Stimulated activated CD4-positive, alpha-beta T cell treated with anti-CD3 and anti-CD28 coated beads, Interleukin-2, amount 100 ng/mL, for 48 hours (primary cell): ENCODE measurements at regions not wholly inside any gene's neighbourhood (a gene's known extent, or its start where the extent isn't known, plus 50 kb on each side); places are given as distances from the start of the nearest gene placed in this dataset.
"Not testable (repeated sequence)": the region's sequence is repeated elsewhere in the genome, so short reads cannot be mapped to it uniquely, and the experiment has no call there.

Experiments used
- DNase-seq, 2 donors: peaks; one replicate each; pipeline ENCODE4 v3.0.0-alpha.2; 2020

GRCh38 chr5:32842813-32843530 is 131.9 kb downstream of the NPR3 start:
- no peak for DNase-seq

GRCh38 chr5:32843531-32843895 is 132.4 kb downstream of the NPR3 start:
- DNase-seq: no peak

DNA sequence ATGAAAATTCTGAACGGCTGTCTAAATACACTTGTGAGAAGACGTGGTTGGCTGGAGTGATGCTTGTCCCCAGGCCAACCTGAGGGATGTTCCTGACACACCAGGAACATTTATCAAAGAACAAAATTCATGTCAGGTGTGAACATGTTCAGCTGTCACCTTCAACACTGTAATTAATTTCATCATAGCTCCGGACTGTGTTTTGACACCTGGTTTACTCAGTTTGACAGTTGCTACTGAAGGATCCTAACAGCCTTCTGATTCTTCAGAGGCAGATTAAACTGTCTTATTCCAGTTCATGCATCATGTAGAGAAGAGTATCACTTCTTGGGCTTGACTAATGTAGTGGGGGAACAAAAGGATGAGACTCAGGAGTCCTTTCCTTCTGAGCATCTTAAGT is 134.1 kb downstream of the NPR3 start:
- no peak for DNase-seq

DNA sequence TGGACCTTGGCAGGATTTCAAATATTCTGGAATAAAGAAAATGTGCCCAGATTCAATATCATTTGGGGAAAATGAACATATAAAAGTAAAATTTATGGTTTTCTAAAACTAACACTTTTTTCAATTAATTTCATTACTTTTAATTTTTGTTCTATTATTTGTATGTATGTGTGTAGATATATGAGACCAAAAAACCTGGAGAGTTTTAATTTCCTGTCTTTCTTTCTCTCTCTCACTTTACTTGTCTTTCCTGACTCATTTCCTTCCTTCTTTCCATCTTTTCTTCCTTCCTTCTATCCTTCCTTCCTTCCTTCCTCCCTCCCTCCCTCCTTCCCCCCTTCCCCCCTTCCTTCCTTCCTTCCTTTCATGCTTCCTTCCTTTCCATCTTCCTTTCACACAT is 137.0 kb downstream of the NPR3 start:
- no peak for DNase-seq

DNA sequence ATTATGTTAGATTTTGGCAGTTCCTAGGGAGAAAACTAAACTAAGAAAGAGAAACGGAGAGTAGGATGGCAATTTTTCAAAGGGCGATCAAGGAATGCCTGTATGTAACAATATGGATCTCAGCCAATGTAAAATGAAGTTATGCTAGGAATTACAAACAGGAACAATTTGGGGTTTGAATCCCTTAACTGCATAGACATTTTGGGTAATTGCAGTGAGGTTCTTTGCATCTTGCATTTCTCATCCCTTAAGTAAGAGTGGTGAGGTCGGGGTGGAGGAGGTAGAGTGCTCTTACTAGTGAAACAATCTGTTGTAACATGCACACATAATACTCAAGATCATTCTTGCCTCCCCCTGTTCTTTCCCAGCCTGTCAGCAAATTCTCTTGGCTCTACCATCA is 137.6 kb downstream of the NPR3 start:
- no peak for DNase-seq

DNA sequence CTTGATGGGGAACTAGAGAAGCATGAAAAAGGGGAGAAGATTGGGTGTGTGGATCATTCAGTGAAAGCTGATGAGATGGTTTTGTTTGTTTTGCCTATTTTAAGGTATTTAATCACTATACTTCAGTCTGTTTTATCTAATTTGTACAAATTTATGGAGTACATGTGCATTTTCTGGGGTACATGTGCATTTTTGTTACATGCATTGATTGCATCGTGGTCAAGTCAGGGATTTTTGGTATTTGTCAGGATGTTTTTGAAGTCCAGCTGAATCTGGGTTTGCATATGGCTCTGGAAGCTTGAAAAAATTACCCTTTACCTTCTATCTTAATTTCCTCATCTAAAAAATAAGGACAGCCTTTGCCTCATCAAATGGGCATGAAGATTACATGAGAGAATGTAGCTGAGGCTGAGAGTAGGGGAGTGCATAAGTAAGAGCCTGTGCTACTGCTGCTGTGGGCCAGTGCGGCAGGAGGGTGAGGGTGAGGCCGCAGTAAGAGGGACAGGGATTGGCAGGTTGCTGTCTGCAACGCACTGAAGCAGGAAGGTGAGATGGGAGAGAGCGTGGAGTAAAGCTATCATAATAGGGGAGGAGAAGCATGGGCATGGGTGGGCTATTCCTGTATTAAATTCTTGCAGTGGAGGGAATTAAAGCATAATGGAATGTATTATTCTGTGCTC is 139.8 kb downstream of the NPR3 start:
- no peak for DNase-seq

DNA sequence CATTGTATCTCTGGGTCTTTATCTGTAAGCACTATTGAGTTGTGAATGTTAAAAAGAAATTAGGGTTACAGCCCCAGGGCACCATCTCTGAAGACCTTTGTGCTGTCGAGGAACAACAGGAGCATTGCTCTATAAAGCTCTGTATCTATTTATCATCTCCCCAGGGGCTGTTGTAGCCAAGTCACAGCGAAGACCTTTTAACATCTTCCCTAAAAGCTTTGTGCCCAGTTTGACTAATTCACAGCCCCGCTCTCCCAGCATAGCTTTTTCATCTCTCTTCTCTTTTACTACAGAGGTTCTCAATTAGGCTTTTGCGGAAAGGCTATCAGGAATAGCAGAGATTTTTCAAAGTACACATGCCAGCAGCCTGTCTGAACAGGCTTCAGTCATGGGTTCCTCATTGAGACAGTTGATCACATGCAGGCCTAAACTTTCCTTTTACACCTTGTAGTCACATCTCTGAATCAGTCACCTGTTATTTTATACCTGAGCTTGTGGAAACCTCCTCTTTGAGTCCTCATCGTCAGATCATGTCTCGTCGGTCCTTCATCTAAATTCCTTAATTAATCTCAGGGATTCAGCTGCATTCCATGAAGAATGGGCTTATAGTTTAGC is 140.5 kb downstream of the NPR3 start:
- no peak for DNase-seq

DNA sequence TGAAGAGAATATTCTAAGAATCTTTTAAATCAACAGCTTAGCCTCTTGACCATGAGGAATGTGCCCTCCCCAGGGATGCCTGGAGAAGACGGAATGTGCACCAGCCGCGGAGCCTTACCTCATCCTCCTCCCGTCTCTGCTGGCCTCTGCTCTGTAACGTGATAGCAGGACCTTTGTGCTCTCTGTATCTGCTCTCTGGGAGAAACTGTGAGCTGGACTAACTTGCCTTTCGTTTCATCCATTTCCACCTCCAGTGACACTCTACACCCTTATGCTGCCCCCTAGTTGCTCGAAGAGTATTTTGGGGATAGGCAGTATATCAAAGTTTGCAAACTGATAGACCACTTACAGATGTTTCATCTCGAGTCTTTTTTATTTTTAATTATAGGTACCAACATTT is 141.4 kb downstream of the NPR3 start:
- no peak for DNase-seq

GRCh38 chr5:32852976-32853375 is 141.9 kb downstream of the NPR3 start:
- no peak for DNase-seq

- DNase-seq: no peak
These were observed 143.4 kb downstream of the NPR3 start for GRCh38 chr5:32854473-32854872.

DNA sequence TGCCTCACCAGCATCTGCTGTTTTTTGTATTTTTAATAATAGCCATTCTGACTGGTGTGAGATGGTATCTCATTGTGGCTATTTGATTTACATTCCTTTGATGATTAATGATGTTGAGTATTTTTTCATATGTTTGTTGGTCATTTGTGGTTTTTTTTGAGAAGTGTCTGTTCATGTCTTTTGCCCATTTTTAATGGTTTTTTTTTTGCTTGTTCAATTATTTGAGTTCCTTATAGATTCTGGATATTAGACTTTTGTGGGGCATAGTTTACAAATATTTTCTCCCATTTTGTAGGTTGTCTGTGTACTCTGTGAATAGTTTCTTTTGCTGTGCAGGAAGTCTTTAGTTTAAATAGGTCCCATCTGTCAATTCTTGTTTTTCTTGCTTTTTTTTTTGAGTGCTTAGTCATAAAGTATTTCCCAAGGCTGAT is 148.1 kb downstream of the NPR3 start:
- no peak for DNase-seq

DNA sequence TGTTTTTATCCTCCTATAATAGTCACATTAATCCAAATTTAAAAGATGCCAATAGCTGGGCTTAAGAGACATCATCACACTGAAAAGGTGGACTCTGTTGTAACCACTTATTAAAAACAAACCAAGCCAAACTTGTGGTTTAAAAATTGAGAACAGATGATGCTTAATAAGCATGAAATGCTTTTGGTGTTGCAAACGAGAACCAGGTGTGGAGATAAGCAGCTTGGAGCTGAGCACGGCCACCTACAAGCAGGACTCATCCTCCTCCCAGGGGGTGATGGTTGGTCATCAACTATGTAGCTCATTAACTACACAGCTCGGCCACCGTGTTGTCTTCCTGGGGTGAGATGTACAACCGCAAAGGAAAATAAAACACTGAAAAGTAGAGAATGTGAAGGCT is 154.4 kb downstream of the NPR3 start:
- no peak for DNase-seq

GRCh38 chr5:32866138-32866537 is 155.0 kb downstream of the NPR3 start:
- no peak for DNase-seq

- no peak for DNase-seq
These were observed 158.1 kb downstream of the NPR3 start for GRCh38 chr5:32869216-32869615.

DNA sequence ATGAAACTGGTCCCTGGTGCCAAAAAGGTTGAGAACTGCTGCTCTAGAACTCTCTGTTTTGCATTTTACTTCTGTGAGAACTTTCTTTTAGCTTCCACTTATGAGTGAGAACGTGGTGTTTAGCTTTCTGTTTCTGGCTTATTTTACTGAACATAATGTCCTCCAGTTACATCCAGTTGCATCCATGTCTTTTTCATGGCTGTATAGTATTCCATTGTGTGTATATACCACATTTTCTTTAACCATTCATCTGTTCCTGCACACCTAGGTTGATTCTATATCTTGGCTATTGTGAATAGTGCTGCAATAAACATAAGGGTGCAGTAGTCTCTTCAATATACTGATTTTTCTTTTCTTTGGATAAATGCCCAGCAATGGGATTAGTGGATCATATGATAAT is 165.7 kb downstream of the NPR3 start:
- no peak for DNase-seq

GRCh38 chr5:32879364-32879763 is 168.2 kb downstream of the NPR3 start:
- not testable (repeated sequence) for DNase-seq

DNA sequence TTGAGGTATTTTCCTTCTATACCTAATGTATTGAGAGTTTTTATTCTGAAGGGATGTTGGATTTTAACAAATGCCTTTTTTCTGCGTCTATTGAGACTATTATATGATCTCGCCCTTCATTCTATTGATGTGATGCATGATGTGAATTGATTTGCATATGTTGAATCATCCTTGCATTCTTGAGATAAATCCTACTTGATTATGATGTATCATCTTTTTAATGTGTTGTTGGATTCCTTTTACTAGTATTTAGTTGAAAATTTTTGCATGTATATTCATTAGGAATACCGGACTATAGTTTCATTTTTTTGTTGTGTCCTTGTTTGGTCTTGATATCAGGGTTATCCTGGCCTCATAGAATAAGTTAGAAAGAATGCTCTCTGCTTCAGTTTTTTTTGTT is 169.7 kb downstream of the NPR3 start:
- no peak for DNase-seq

DNA sequence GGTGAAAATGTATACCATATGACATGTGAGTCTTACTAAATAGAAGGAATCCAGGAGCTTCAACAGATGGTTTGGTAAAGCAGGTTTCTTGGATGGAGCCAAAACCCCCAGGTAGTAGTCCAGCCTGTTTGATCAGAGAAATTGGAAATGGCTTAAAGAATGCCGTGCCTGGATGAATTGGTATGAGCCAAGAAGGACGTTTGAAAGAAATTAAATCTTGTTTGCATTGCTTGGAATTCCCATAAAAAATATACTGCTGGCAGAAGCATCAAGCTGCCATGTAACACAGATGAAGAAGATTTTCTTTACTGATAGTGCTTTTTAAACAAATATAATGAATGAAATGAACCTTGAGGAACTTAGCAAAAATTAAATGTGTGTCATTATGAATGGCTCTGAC is 176.3 kb downstream of the NPR3 start:
- no peak for DNase-seq

GRCh38 chr5:32889078-32889477 is 178.0 kb downstream of the NPR3 start:
- no peak for DNase-seq

DNA sequence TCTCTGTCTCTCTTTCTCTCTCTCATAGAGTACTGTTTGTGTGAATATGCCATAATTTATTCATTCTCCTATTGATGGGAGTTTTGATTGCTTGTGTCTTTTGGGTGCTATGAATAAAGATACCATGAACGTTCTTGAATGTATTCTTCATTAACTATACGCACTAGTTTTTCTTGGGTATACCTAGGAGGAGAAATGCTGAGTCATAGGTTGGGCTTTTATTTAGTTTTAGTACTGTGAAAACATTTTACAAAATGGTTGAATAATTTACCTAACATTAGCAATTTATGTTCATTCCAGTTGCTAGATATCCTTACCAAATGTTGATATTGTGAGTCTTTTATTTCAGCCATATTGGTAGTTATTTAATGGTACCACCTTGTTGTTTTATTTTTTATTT is 192.5 kb downstream of the NPR3 start:
- no peak for DNase-seq

- DNase-seq: no peak
These were observed 197.5 kb downstream of the NPR3 start for GRCh38 chr5:32908641-32909040.

DNA sequence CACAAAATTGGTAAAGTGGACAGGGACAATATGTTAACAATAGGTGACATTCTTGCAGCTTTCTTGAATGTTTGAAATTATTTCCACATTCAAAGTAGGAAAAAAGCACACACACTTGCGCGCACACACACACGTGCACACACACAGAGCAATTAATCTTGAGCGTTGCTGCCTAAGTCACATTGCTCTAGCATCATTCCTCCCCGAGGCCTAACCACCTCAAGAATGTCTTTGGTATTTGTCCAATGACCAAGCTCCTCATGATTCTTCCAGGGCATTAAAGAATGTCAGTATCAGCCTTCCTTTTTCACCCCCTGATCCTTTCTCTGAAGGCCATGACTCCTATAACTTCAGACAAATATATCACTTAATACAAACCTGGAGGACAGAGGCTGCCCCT is 198.1 kb downstream of the NPR3 start:
- no peak for DNase-seq

- DNase-seq: no peak
These were observed 205.5 kb downstream of the NPR3 start for GRCh38 chr5:32916648-32917047.

DNA sequence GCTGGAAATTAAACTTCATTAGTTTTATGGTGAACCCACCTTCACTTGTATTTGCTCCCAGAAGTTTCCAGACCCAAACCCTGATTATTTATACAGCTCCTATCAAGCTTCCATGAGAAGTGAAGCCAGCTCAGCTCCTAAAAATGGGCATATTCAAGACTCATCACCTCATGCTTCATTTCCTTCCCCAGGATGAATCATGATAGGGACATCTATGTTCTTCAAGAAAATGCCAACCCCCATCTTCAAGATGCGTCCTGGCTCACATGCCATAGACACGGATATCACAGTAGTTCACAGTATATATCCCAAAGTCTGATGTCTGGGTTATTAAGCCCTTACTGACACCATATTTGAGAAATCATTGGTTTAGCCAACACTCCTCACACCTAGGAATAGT is 217.6 kb downstream of the NPR3 start:
- no peak for DNase-seq

DNA sequence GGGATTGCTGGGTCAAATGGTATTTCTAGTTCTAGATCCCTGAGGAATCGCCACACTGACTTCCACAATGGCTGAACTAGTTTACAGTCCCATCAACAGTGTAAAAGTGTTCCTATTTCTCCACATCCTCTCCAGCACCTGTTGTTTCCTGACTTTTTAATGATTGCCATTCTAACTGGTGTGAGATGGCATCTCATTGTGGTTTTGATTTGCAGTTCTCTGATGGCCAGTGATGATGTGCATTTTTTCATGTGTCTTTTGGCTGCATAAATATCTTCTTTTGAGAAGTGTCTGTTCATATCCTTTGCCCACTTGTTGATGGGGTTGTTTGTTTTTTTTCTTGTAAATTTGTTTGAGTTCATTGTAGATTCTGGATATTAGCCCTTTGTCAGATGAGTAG is 220.3 kb downstream of the NPR3 start:
- not testable (repeated sequence) for DNase-seq
